ENCODE measurements at regions not wholly inside any gene's neighbourhood (a gene's known extent, or its start where the extent isn't known, plus 50 kb on each side); places are given as distances from the start of the nearest gene placed in this dataset.

GRCh38 chr11:86161837-86162236 is 82.7 kb upstream of the EED start:
- no peaks in the 10 kb centered on the region for H3K9me3 ChIP-seq (ENCODE audit: control extremely low read depth in 1 of 5, control insufficient read depth in 4 of 5, insufficient read depth in 2 of 5, low read depth in 1 of 5, low read length in 4 of 5)
- H3K36me3 ChIP-seq (ENCODE audit: control insufficient read depth in 4 of 4, insufficient read depth in 4 of 4, low read length in 3 of 4): no peaks in the 10 kb centered on the region
- peak overlapping the region in 1 of 2 experiments; percentile 27 for H3K27ac ChIP-seq (ENCODE audit: insufficient read depth in 1 of 2, low read depth in 1 of 2, low read length in 2 of 2, poor library complexity in 1 of 2, severe bottlenecking in 2 of 2)
- H3K4me1 ChIP-seq (ENCODE audit: control extremely low read depth in 1 of 4, control insufficient read depth in 4 of 4, insufficient read depth in 4 of 4, low read length in 3 of 4): peaks cover 14 to 60% (median 40%) of the 10 kb centered on the region in 4 experiments
- DNase-seq: no peak
- H3K27me3 ChIP-seq (replicated peaks in 2 of 5; ENCODE audit: control insufficient read depth in 4 of 5, insufficient read depth in 5 of 5, low read length in 4 of 5): no peaks in the 10 kb centered on the region
- no peak overlapping the region for H3K4me3 ChIP-seq (ENCODE audit: control insufficient read depth in 1 of 7, extremely low read depth in 1 of 7, insufficient read depth in 4 of 7, low read depth in 2 of 7, low read length in 6 of 7)
- WGBS (ENCODE audit: insufficient coverage): no CpG with 5 or more reads among the region's 2 CpGs
- ChIA-PET POLR2A (interaction anchor here (1.3 kb wide), 1 partner anchor 9 kb away, joined by 3 read pairs; no protein-coding TSS in a partner anchor), CTCF (interaction anchor here (1.1 to 2.1 kb wide), 11 partner anchors 8 to 119 kb away, joined by 3 to 10 read pairs (median 5); no protein-coding TSS in a partner anchor)

GRCh38 chr11:86161336-86161735 is 83.2 kb upstream of the EED start:
- Histone ChIP-seq H3K9me3 (ENCODE audit: control extremely low read depth in 1 of 5, control insufficient read depth in 4 of 5, insufficient read depth in 2 of 5, low read depth in 1 of 5, low read length in 4 of 5) (no peaks in the 10 kb centered on the region), H3K27me3 (replicated peaks in 2 of 5; ENCODE audit: control insufficient read depth in 4 of 5, insufficient read depth in 5 of 5, low read length in 4 of 5) (no peaks in the 10 kb centered on the region), H3K4me3 (ENCODE audit: control insufficient read depth in 1 of 7, extremely low read depth in 1 of 7, insufficient read depth in 4 of 7, low read depth in 2 of 7, low read length in 6 of 7) (no peak overlapping the region), H3K4me1 (ENCODE audit: control extremely low read depth in 1 of 4, control insufficient read depth in 4 of 4, insufficient read depth in 4 of 4, low read length in 3 of 4) (peaks cover 15 to 65% (median 44%) of the 10 kb centered on the region in 4 experiments), H3K27ac (ENCODE audit: insufficient read depth in 1 of 2, low read depth in 1 of 2, low read length in 2 of 2, poor library complexity in 1 of 2, severe bottlenecking in 2 of 2) (peak overlapping the region in 1 of 2 experiments; percentile 27), H3K36me3 (ENCODE audit: control insufficient read depth in 4 of 4, insufficient read depth in 4 of 4, low read length in 3 of 4) (no peaks in the 10 kb centered on the region)
- DNase-seq: no peak
- CTCF ChIA-PET: interaction anchor here (0.6 to 2.1 kb wide), 9 partner anchors 9 to 95 kb away, joined by 3 to 10 read pairs (median 4); no protein-coding TSS in a partner anchor
- POLR2A ChIA-PET: no interaction called here

GRCh38 chr11:86160541-86161149 is 83.9 kb upstream of the EED start:
- ChIA-PET CTCF (interaction anchor here (0.6 to 2.2 kb wide), 10 partner anchors 8 to 94 kb away, joined by 3 to 10 read pairs (median 4); no protein-coding TSS in a partner anchor), POLR2A (no interaction called here)
- DNase-seq: no peak
- no peak overlapping the region for H3K27ac ChIP-seq (ENCODE audit: insufficient read depth in 1 of 2, low read depth in 1 of 2, low read length in 2 of 2, poor library complexity in 1 of 2, severe bottlenecking in 2 of 2)
- no CpG with 5 or more reads among the region's 1 CpG for WGBS (ENCODE audit: insufficient coverage)
- peaks cover 15 to 70% (median 48%) of the 10 kb centered on the region in 4 experiments for H3K4me1 ChIP-seq (ENCODE audit: control extremely low read depth in 1 of 4, control insufficient read depth in 4 of 4, insufficient read depth in 4 of 4, low read length in 3 of 4)
- no peaks in the 10 kb centered on the region for H3K36me3 ChIP-seq (ENCODE audit: control insufficient read depth in 4 of 4, insufficient read depth in 4 of 4, low read length in 3 of 4)
- no peak overlapping the region for H3K4me3 ChIP-seq (ENCODE audit: control insufficient read depth in 1 of 7, extremely low read depth in 1 of 7, insufficient read depth in 4 of 7, low read depth in 2 of 7, low read length in 6 of 7)
- H3K27me3 ChIP-seq (replicated peaks in 2 of 5; ENCODE audit: control insufficient read depth in 4 of 5, insufficient read depth in 5 of 5, low read length in 4 of 5): no peaks in the 10 kb centered on the region
- H3K9me3 ChIP-seq (ENCODE audit: control extremely low read depth in 1 of 5, control insufficient read depth in 4 of 5, insufficient read depth in 2 of 5, low read depth in 1 of 5, low read length in 4 of 5): no peaks in the 10 kb centered on the region

- H3K9me3 ChIP-seq (ENCODE audit: control extremely low read depth in 1 of 5, control insufficient read depth in 4 of 5, insufficient read depth in 2 of 5, low read depth in 1 of 5, low read length in 4 of 5): no peaks in the 10 kb centered on the region
- POLR2A ChIA-PET: no interaction called here
- no peak overlapping the region for H3K4me3 ChIP-seq (ENCODE audit: control insufficient read depth in 1 of 7, extremely low read depth in 1 of 7, insufficient read depth in 4 of 7, low read depth in 2 of 7, low read length in 6 of 7)
- H3K27ac ChIP-seq (ENCODE audit: insufficient read depth in 1 of 2, low read depth in 1 of 2, low read length in 2 of 2, poor library complexity in 1 of 2, severe bottlenecking in 2 of 2): no peak overlapping the region
- CTCF ChIA-PET: interaction anchor here (0.6 to 2.2 kb wide), 7 partner anchors 9 to 45 kb away, joined by 3 to 7 read pairs (median 4); no protein-coding TSS in a partner anchor
- 84% methylated on average over 3 of the region's 3 CpGs for WGBS (ENCODE audit: insufficient coverage)
- H3K36me3 ChIP-seq (ENCODE audit: control insufficient read depth in 4 of 4, insufficient read depth in 4 of 4, low read length in 3 of 4): no peaks in the 10 kb centered on the region
- no peak for DNase-seq
- H3K27me3 ChIP-seq (replicated peaks in 2 of 5; ENCODE audit: control insufficient read depth in 4 of 5, insufficient read depth in 5 of 5, low read length in 4 of 5): no peaks in the 10 kb centered on the region
- peaks cover 15 to 70% (median 49%) of the 10 kb centered on the region in 4 experiments for H3K4me1 ChIP-seq (ENCODE audit: control extremely low read depth in 1 of 4, control insufficient read depth in 4 of 4, insufficient read depth in 4 of 4, low read length in 3 of 4)
Measured at GRCh38 chr11:86159581-86159891, 85.0 kb upstream of the EED start.

GRCh38 chr11:86158704-86159580 is 85.6 kb upstream of the EED start:
- POLR2A ChIA-PET: interaction anchor here (0.6 kb wide), 2 partner anchors 19 to 145 kb away, joined by 3 read pairs; no protein-coding TSS in a partner anchor
- CTCF ChIA-PET: interaction anchor here (0.6 to 2.2 kb wide), 9 partner anchors 10 to 407 kb away, joined by 3 to 7 read pairs (median 4); no protein-coding TSS in a partner anchor
- 91% methylated on average over 2 of the region's 3 CpGs for WGBS (ENCODE audit: insufficient coverage)
- H3K27me3 ChIP-seq (replicated peaks in 2 of 5; ENCODE audit: control insufficient read depth in 4 of 5, insufficient read depth in 5 of 5, low read length in 4 of 5): no peaks in the 10 kb centered on the region
- no peaks in the 10 kb centered on the region for H3K9me3 ChIP-seq (ENCODE audit: control extremely low read depth in 1 of 5, control insufficient read depth in 4 of 5, insufficient read depth in 2 of 5, low read depth in 1 of 5, low read length in 4 of 5)
- H3K36me3 ChIP-seq (ENCODE audit: control insufficient read depth in 4 of 4, insufficient read depth in 4 of 4, low read length in 3 of 4): no peaks in the 10 kb centered on the region
- peaks cover 15 to 70% (median 44%) of the 10 kb centered on the region in 4 experiments for H3K4me1 ChIP-seq (ENCODE audit: control extremely low read depth in 1 of 4, control insufficient read depth in 4 of 4, insufficient read depth in 4 of 4, low read length in 3 of 4)
- DNase-seq: no peak
- no peak overlapping the region for H3K4me3 ChIP-seq (ENCODE audit: control insufficient read depth in 1 of 7, extremely low read depth in 1 of 7, insufficient read depth in 4 of 7, low read depth in 2 of 7, low read length in 6 of 7)
- no peak overlapping the region for H3K27ac ChIP-seq (ENCODE audit: insufficient read depth in 1 of 2, low read depth in 1 of 2, low read length in 2 of 2, poor library complexity in 1 of 2, severe bottlenecking in 2 of 2)

GRCh38 chr11:86157797-86158378 is 86.7 kb upstream of the EED start:
- H3K4me1 ChIP-seq (ENCODE audit: control extremely low read depth in 1 of 4, control insufficient read depth in 4 of 4, insufficient read depth in 4 of 4, low read length in 3 of 4): peaks cover 13 to 66% (median 47%) of the 10 kb centered on the region in 4 experiments
- 100% methylated on average over 1 of the region's 2 CpGs for WGBS (ENCODE audit: insufficient coverage)
- DNase-seq: no peak
- H3K9me3 ChIP-seq (ENCODE audit: control extremely low read depth in 1 of 5, control insufficient read depth in 4 of 5, insufficient read depth in 2 of 5, low read depth in 1 of 5, low read length in 4 of 5): no peaks in the 10 kb centered on the region
- ChIA-PET POLR2A (interaction anchor here (0.6 kb wide), 1 partner anchor 144 kb away, joined by 3 read pairs; no protein-coding TSS in a partner anchor), CTCF (interaction anchor here (0.7 to 2.4 kb wide), 6 partner anchors 24 to 406 kb away, joined by 3 to 6 read pairs (median 4); no protein-coding TSS in a partner anchor)
- no peaks in the 10 kb centered on the region for H3K36me3 ChIP-seq (ENCODE audit: control insufficient read depth in 4 of 4, insufficient read depth in 4 of 4, low read length in 3 of 4)
- H3K27me3 ChIP-seq (replicated peaks in 2 of 5; ENCODE audit: control insufficient read depth in 4 of 5, insufficient read depth in 5 of 5, low read length in 4 of 5): no peaks in the 10 kb centered on the region
- no peak overlapping the region for H3K27ac ChIP-seq (ENCODE audit: insufficient read depth in 1 of 2, low read depth in 1 of 2, low read length in 2 of 2, poor library complexity in 1 of 2, severe bottlenecking in 2 of 2)
- H3K4me3 ChIP-seq (ENCODE audit: control insufficient read depth in 1 of 7, extremely low read depth in 1 of 7, insufficient read depth in 4 of 7, low read depth in 2 of 7, low read length in 6 of 7): no peak overlapping the region
